ENCODE measurements at regions not wholly inside any gene's neighbourhood (a gene's known extent, or its start where the extent isn't known, plus 50 kb on each side); places are given as distances from the start of the nearest gene placed in this dataset.
"Not testable (repeated sequence)": the region's sequence is repeated elsewhere in the genome, so short reads cannot be mapped to it uniquely, and the experiment has no call there.

DNA sequence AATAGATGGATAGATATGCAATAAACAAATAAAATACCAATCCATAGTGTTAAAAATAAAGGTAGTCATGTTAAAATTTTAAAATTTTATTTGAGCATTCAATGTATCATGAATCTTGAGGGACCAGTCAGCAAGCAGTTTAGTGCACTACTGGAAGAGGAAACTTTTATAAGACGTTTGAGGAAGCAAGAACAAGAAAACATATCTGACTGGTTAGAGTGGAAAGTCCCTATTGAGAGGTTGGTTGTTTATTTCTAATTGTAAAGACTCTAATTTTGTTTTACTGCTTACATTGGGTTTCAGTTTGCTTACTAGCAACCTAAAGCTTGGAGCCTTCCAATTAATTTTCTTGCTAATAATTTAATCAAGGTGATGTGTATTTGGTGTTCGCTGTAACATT lies 786.2 kb downstream of the RAB28 start:
- DNase-seq, result no peak

DNA sequence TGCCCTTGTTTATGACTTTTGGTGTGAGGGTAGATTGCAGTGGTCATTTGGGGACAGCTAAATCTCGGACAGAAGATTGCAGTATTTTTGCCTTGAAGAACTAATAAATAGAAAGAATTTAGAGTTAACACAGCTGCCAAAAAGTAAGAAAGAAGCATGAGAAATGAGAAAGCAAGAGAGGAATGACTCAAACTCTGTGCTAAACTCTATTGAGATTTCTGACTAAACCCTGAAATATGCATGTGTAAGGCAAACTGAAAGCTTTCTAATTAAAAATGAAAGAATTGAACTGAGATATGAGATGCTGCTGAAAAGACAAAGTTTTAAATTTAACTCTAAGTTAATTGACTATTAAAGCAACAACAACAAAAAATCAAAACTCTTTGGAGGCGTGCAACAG lies 791.3 kb downstream of the RAB28 start:
- no peak for DNase-seq

DNA sequence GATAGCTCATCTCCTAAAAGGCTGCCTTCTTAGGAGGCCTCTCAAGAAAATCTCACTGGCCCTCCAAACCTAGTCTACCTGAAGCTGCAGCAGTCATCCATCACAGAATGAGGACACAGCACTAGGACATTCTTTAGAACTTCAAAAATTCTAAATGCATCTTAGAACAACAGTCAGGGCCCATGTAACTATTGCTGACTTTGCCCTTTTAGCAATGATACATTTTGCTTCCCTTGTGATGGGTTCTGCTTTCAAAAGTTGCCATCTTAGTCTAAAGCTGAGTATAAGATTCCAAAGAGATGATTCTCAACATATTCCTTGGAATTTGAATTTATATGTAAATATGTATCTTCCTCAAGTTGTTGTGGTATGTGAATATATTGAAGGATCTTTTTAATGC lies 793.0 kb downstream of the RAB28 start:
- no peak for DNase-seq

DNA sequence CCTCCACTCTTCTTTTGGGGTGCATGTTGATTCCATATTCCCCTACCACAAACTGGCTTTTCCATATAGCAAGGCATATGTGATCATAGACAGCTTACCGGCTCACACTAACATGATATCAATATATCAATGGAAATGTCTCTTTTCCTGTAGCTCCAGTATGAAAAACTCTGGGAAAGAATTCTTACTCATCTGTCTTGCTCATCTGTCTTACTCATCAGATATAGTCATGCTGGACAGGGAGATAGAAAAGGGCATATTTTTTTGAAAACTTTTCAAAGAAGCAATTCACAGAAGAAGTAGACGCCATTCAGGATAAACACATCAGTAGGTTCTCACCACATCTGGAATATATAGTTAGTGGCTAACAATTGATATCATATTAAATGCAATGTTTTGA lies 794.7 kb downstream of the RAB28 start:
- DNase-seq, result no peak

DNA sequence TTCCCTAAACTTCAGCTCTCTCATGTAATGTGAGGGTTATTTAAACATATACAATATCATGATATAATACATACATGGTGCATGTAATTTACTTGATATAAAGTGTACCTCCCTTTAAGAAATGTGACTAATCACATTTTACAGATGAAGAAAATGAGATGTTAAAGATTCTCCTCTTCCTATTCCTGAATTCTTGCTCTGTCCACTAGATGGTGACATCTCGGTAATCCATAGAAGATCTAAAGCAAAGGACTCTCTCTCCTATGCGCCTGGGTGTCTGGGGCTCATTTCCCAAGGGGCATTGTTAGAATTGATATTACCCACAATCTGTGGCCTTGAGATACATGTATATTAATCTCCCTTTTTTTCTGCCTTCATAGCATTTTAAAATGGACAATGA lies 804.9 kb downstream of the RAB28 start:
- no peak for DNase-seq

DNA sequence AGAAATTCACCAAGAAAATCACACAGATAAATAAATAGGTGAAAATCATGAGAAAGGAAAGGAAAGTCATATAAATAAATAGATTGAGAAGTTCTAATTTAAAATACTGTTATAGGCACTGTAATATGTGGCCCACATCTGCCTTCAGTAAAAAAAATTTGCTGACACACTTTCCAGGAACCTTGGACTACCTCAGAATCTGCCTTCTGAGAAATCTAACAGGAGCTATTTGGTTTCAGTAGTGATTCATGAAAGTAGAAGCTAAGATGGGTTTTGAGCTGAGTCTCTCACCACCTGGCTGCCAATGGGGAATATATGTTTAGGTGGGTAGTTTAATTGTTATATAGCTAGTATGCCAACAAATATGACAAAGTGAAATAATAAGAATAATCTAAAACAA lies 810.0 kb downstream of the RAB28 start:
- DNase-seq, result no peak

DNA sequence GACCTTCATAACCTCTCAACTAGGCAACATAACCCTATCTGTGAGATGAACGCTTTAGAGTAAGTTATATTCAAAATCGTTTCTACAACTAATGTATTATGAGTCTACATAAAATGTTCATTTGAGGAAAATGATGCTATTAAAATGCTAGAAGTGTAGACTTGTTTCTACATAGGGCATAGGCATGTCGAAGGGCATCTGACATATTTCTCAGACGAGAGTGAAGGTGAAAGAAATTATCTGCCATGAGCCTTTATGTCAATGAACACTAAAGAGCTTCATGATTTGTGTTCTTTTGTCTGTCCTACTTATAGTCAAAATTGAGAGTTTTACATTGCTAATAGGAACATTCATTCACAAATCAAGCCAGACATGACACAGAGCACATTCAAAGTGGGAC lies 811.8 kb downstream of the RAB28 start:
- DNase-seq, result no peak

DNA sequence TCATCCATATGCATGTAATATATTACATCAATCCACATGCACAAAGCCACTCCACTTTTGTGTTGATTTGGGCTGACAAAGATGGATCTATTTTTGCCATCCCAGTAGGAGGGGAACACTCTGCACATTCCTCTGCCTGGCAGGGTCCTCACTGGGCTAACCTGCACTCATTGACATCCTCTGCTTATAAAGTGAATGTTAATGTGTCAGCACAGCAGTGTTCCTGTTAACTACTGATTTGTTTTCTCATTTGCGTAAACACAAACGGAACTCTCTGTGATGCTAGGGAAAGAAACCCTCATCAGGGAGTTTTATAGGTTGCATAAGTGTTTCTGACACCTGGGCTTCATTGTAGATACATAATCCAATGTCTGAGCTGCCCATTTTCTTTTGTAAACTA lies 826.0 kb downstream of the RAB28 start:
- no peak for DNase-seq

DNA sequence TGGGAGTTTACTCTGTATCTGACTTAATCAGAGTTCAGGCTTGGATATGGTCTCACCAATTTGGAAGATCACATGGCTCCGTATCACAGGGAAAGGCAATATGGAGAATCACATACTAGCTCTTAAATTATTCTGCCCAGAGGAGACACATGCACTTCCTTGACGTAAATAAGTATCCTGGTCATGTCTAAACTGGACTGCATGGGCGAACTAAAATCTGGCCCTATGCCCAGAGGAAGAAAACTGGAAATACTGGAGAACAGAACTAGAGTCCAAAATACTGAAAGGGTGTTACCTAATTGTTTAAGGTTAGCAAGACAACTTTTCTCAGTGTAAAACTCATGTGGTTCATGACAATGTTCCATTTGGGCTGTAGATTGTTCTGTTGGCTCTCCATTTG lies 832.3 kb downstream of the RAB28 start:
- no peak for DNase-seq

DNA sequence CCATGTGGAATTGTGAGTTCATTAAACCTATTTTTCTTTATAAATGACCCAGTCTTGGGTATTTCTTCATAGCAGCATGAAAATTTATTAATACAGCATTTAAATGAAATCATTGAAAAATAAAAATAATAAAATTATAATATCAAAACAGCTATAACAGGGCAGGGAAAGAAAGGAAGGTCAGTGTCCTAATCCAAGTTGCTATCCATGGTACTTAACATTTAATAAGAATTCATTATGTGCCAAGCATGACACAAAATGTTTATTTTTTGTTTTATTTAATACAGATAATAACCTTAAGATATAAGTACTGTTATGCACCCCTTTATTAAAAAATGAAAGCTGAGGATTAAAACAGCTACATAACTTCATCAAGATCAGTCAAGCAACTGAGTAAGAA lies 838.4 kb downstream of the RAB28 start:
- no peak for DNase-seq

DNA sequence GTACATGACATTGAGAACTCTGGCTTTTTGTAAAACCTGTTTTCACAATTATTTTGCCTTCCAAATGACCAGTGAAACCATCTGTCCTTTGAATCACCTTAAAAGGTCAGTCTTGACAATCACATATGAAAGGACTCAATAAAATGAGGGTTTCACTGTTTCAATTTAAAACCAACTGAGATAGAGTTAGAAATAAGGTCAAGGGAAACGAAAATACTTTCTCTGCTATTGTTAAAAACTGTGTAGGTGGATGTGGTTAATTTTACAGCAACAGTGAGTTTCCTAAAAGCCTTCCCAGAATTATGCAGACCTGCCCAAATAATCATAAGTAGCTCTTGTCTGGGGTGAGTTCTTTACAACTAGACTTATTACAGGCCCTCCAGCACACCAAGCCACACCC lies 839.9 kb downstream of the RAB28 start:
- no peak for DNase-seq

DNA sequence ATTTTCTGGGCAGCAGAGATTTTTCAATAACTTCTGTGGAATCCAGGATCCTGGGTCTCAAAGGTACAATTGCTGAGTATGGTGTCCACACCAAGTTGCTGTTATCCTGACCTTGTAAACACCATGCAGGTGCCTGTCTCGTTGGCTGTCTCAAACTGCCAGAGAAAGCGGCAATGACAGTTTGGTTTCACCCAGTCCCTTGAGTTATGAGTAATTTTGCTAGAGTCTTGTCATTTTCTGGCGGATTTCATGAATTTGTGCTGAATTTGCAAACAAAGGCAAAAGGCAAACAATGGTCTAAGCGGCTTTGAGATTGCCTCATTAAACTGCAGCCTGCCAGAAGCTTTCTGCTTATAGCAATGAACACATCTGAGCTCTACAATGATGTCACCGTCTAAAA lies 847.9 kb downstream of the RAB28 start:
- no peak for DNase-seq

DNA sequence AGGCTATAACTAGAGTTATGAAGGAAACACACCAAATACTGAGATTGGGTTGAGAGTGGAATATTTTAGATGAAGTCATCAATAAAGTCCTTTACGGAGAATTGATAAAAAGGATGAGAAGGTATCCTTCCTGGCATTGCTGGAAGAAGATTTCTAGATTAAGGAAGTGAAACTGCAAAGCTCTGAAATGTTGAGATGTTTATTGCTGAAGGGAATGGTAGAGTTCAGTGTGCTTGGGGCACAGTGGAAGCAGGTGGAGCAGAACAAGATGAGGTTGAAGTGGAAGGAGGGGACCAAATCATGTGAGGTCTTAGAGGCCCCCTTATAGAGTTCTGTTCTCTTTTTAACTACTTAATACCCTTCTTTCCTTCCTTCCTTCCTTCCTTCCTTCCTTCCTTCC lies 848.5 kb downstream of the RAB28 start:
- no peak for DNase-seq

DNA sequence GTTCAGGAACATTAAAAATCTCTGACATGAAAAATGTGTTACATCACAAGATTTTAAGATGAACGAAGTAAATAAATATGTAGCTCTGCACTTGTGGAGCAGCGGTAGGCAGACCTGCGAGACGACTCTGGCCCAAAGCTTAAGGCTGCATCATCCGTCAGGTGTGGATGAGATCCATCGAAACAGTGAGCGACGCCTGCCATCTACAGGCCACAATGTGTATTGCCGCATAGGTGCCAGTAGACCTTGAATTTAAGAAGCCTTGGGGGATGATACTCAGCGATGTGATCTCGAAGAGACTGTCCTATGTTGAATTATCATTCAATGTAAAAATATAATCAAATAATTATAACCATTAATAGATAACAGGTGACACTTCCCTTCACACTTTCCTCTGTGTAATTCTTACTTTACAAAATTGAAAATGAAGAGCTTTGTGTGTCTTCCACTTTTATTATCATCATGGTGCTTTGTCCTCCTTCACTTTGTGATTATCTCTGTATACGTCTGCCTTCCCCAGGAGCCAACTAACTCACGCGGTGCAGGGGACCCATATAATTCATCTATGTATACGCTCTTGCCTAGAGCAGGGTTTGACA lies 851.0 kb downstream of the RAB28 start:
- peak; percentile 57 for DNase-seq

DNA sequence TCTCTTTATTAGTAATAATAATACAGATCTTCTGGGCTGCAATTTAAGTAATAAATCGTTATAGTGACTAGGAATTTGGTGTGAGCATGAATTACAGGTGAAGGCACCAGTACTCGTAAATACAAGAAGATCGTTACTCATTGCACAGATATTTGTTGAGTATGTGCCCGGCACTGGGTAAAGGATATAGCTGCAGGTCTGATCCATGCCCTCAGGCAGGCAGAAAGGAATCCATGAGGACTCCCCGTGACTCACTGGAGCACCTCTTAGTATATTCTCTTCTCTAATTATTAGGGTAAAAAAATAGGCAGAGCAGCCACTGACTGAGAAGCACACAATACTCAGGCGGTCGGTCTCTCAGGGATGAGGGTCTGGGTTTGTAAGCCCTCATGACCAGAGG lies 868.3 kb downstream of the RAB28 start:
- no peak for DNase-seq

DNA sequence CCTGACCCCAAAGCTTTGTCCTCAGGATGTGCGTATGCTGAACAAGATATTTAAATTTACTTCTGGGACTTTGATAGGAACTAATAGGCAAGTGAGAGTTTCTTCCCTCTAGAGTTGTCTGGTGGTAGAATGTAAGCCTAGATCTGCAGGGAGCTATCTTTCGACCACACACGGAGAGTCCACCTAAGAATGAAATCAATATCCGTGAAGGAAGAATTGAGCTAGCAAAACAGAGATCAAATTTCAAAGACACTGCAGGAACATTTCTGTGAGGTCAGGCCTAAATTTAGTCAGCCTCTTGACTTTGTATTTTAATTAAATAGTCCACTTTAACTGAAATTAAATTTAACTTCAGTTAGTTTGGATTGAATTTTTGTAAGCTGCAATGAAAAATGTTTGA lies 871.3 kb downstream of the RAB28 start:
- DNase-seq, result no peak

DNA sequence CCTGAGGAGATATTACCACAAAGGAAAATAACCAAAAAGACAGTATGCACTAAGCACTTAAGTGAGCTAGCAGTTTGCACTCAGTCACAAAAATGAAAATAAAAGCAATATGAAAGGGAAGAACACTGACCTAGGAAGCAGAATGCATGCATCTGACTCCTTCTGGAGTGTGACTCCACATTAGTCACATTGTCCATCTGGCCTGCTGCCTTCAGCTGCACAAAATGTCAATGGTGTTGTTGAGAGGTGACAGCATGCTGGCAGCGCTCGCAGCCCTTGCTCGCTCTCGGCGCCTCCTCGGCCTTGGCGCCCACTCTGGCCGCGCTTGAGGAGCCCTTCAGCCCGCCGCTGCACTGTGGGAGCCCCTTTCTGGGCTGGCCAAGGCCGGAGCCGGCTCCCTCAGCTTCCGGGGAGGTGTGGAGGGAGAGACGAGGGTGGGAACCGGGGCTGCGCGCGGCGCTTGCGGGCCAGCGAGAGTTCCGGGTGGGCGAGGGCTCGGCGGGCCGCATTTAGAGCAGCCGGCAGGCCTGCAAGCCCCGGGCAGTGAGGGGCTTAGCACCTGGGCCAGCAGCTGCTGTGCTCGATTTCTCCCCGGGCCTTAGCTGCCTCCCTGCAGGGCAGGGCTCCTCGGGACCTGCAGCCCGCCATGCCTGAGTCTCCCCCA lies 874.8 kb downstream of the RAB28 start:
- not testable (repeated sequence) for DNase-seq

DNA sequence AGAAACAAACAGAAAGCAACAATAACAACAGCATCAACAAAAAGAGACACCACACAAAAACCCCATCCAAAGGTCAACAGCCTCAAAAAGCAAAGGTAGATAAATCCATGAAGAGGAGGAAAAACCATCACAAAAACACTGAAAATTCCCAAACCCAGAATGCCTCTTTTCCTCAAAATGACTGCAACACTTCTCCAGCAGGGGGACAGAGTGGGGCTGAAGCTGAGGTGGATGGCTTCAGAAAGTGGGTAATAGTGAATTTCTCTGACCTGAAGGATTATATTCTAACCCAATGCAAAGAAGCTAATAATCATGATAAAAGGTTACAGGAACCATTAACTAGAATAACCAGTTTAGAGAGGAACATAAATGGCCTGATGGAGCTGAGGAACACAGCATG lies 888.2 kb downstream of the RAB28 start:
- DNase-seq, result no peak

DNA sequence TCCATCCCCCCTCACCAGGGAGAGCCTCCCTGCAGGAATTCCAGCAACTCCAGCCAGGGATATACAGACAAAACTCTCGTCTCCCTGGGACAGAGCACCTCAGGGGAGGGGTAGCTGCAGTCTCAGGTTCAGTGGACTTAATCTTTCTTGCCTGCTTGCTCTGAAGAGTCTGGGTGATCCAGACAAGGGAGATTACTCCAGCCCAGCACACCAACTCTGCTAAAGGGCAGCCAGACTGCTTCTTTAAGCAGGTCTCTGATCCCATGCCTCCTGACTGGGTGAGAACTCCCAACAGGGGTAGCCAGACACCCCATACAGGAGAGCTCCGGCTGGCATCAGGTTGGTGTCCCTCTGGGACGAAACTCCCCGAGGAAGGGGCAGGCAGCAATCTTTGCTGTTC lies 888.7 kb downstream of the RAB28 start:
- DNase-seq, result no peak

DNA sequence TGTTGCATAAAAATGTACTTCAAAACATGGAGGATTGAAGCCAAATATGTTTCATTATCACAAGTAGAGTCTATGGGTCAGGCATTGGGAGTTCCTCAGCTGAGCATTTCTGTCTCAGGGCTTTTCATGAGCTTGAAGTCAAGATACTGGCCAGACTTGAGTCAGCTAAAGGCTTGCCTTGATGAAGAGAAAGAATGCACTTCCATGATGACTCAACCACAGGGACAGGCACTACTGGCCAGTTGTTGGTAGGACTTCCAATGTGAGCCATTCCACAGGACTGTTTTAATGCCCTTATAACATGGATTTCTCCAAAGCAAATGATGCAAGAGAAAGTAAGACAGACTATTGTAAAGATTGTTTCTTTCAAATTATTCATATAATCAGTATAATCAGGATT lies 895.6 kb downstream of the RAB28 start:
- DNase-seq, result no peak

DNA sequence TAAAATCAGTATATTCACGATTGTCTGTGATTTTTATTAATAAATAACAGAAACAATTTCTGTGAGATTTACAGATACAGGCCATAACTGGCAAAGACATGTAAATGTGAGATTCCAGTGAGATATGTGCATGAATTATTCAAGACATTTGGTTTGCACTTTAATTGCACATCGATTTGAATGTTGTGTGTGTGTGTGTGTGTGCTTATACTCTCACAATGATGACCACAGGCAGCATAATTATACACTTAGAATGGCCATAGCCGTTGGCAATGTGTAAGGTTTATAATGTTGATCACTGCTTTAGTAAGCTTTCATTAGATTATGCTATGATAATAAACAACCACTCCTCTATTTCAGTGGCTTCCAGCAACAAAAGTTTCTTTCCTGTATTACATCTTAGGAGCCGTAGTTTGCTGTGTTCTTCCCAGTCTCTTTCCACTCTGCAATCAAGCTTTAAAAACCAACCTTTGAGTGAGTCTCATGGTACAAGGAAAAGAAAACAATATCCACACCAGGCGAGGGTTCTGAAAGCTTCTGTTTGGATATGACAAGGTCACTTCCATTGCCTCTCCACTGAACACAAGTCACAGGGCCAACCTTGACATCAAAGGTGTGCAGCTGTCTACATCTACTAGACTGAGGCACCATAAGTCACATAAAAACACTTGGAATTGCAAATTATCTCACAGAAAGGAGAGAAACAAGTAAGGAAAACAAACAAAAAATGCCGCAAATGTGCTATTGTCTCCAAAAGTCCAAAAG lies 897.7 kb downstream of the RAB28 start:
- DNase-seq, result no peak

DNA sequence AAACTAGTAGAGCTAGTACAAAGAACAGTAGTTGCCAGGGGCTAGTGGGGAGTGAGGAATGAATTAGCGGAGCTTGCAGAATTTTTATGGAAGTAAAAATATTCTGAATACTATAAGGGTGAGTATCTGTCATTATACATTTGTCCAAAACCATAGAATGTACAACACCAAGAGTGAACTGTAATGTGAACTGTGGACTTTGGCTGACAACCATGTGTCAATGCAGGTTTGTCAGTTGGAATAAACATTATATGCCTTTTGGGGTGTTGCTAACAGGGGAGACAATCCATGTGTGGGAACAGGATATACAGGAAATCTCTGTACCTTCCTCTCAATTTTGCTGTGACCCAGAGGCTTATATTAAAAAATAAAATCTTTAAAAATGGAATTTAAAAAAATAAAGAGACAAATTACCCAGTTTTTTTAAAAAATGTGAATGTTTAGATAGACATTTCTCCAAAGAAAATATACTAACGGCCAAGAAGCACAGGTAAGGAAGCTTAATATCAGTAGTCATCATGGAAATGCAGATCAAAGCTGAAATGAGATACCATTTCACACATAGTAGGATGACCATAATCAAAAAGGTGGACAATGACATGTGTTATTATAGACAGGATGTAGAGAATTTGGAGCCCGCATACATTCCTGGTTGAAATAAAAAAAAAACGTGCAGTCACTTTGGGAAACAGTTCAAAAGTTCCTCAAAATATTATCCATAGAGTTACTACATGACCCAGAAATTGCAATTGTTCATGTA lies 899.8 kb downstream of the RAB28 start:
- no peak for DNase-seq

DNA sequence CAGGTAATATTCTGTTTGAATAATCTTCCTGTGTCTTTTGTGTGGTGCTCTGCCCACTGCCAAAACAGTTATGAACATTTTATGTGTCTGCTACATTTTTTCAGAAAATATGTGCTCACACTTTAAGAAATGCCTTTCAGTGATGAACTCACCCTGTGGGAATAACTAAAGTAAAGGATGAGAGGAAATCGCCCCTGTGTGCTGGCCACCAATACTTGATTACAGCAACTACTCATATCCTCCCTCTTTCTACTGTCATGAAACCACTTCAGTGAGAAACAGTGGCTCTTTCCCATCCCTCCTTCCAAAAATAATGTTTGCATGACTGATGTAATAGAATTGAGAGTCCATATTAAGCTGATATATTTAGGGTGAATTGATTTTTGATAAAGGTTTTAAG lies 900.9 kb downstream of the RAB28 start:
- no peak for DNase-seq

Measured in muscle of arm (tissue), 1 donor.